ENCODE measurements at regions not wholly inside any gene's neighbourhood (a gene's known extent, or its start where the extent isn't known, plus 50 kb on each side); places are given as distances from the start of the nearest gene placed in this dataset.
"Not testable (repeated sequence)": the region's sequence is repeated elsewhere in the genome, so short reads cannot be mapped to it uniquely, and the experiment has no call there.

GRCh38 chr15:31673263-31673662 lies 346.6 kb downstream of the KLF13 start:
- not testable (repeated sequence) for DNase-seq (ENCODE audit: low read depth)

GRCh38 chr15:31681529-31682259 lies 348.6 kb upstream of the CHRNA7 start:
- not testable (repeated sequence) for DNase-seq (ENCODE audit: low read depth)

- not testable (repeated sequence) for DNase-seq (ENCODE audit: low read depth)
Measured at GRCh38 chr15:31687088-31687487, 343.2 kb upstream of the CHRNA7 start.

- not testable (repeated sequence) for DNase-seq (ENCODE audit: low read depth)
Measured at GRCh38 chr15:31696509-31696908, 333.8 kb upstream of the CHRNA7 start.

GRCh38 chr15:31705076-31705678 lies 325.1 kb upstream of the CHRNA7 start:
- not testable (repeated sequence) for DNase-seq (ENCODE audit: low read depth)

GRCh38 chr15:31707944-31708702 lies 322.2 kb upstream of the CHRNA7 start:
- not testable (repeated sequence) for DNase-seq (ENCODE audit: low read depth)

GRCh38 chr15:31708703-31709327 lies 321.5 kb upstream of the CHRNA7 start:
- DNase-seq (ENCODE audit: low read depth): not testable (repeated sequence)

- DNase-seq (ENCODE audit: low read depth): not testable (repeated sequence)
Measured at GRCh38 chr15:31709479-31709878, 320.8 kb upstream of the CHRNA7 start.

GRCh38 chr15:31710806-31711205 lies 319.5 kb upstream of the CHRNA7 start:
- DNase-seq (ENCODE audit: low read depth): not testable (repeated sequence)

- DNase-seq (ENCODE audit: low read depth): not testable (repeated sequence)
Measured at GRCh38 chr15:31715208-31715607, 315.1 kb upstream of the CHRNA7 start.

- DNase-seq (ENCODE audit: low read depth): not testable (repeated sequence)
Measured at GRCh38 chr15:31718625-31719024, 311.7 kb upstream of the CHRNA7 start.

GRCh38 chr15:31719396-31720022 lies 310.8 kb upstream of the CHRNA7 start:
- not testable (repeated sequence) for DNase-seq (ENCODE audit: low read depth)

GRCh38 chr15:31723019-31723418 lies 307.3 kb upstream of the CHRNA7 start:
- DNase-seq (ENCODE audit: low read depth): not testable (repeated sequence)

GRCh38 chr15:31724903-31725302 lies 305.4 kb upstream of the CHRNA7 start:
- not testable (repeated sequence) for DNase-seq (ENCODE audit: low read depth)

- DNase-seq (ENCODE audit: low read depth): not testable (repeated sequence)
Measured at GRCh38 chr15:31725619-31726018, 304.7 kb upstream of the CHRNA7 start.

- no peak for DNase-seq (ENCODE audit: low read depth)
Measured at GRCh38 chr15:31727612-31728011, 302.7 kb upstream of the CHRNA7 start.

GRCh38 chr15:31732726-31733125 lies 297.6 kb upstream of the CHRNA7 start:
- no peak for DNase-seq (ENCODE audit: low read depth)

GRCh38 chr15:31733424-31733823 lies 296.9 kb upstream of the CHRNA7 start:
- no peak for DNase-seq (ENCODE audit: low read depth)

- no peak for DNase-seq (ENCODE audit: low read depth)
Measured at GRCh38 chr15:31740203-31740602, 290.1 kb upstream of the CHRNA7 start.

- no peak for DNase-seq (ENCODE audit: low read depth)
Measured at GRCh38 chr15:31745841-31746240, 284.5 kb upstream of the CHRNA7 start.

- DNase-seq (ENCODE audit: low read depth): no peak
Measured at GRCh38 chr15:31752065-31752762, 278.1 kb upstream of the CHRNA7 start.
